GM18868 (cell line): ENCODE measurements at regions not wholly inside any gene's neighbourhood (a gene's known extent, or its start where the extent isn't known, plus 50 kb on each side); places are given as distances from the start of the nearest gene placed in this dataset.
A peak's percentile ranks its signal among the peaks of the same experiment; 100 is the strongest.

Source experiments
- ATAC-seq: cut with Tn5 transposase; IDR thresholded peaks from one replicate; pipeline ENCODE4 v1.9.1; 2021; ENCODE audit warnings: mild to moderate bottlenecking, moderate library complexity; ENCODE audit not compliant: unreplicated experiment

DNA sequence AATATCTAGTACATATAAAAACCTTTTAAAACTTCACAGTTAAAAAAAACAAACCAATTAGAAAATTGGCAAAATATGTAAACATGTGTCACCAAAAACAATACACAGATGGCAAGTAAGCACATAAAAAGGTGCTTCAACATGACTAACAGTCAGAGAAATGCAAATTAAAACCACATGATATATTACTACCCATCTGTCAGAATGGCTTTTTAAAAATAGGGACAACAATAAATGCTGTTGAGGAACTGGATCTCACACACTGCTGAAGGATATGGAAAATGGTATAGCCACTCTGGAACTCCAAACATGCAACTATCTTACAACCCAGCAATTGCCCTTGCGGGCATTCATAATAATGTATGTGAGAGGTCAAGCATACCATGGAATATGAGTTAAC lies 1153.6 kb downstream of the FLRT2 start:
- ATAC-seq, result no peak

DNA sequence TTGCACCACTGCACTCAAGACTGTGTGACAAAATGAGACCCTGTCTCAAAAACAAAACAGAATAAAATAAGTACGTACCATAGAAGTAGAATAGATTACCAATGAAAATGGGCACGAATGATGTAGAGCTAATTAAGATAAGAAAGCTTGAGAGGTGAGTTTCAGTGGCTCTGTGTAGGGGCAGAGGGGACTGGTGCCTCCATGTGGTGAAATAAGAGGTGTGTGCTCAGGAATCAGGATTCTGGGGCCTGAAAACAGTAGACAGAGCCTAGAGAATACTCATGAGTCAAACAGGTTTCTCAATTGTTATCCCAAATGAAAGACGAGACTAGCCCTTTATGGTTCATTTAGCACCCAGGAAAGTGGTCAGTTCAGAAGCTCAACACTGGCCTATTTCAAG lies 1145.1 kb downstream of the FLRT2 start:
- no peak for ATAC-seq

DNA sequence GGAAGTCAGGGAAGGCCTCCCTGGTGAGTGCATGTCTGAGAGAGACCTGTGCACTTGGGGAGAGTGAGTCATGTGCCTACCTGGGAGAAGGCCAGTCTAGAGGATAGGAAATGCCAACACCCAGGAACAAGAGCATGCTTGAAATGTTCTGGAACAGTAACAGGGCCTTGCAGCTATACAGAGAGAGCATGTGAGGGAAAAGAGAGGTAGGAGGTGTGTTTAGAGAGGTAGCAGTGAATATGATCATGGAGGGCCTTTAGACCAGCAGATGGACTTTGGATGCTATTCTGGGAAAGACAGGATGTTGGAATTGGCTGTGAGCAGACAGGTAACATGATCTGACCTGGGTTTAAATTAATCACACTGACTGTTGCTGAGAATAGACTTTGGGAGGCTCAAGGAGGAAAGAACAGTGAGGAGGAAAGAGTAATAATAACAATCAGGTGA lies 1143.6 kb downstream of the FLRT2 start:
- ATAC-seq, result no peak

DNA sequence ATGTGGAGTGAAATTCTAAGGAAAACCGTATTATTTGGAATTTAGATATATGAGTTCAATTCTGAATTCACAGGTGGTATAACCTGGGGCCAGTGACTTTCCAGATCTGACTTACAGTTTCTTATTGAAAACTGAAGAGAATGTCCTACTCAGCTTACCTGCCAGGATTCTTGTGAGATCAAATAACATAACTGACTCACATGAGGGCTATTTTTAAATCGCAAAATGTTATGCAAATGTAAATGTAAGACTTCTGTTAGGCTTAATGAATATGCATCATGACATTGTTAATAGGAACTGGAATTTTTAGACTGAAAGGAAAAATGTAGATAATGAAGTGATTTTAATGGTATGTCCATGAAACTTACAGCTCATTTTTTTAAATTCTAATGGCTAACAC lies 1142.1 kb downstream of the FLRT2 start:
- no peak for ATAC-seq

DNA sequence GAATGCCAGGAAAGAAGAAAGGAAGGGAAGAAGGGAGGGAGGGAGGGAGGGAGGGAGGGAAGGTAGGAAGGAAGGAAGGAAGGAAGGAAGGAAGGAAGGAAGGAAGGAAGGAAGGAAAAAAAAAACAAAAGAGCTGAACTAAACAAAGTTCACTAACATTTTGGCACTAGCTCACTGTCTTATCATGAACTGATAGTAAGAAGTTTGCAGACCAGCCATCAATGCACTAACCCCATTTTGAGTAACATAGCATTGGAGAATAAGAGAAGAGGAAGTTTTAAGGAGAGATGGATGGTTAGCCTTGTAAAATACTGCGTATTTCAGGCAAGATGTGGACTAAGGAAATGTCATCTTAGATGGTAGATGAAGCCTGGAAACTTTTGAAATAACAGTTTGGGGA lies 1136.0 kb downstream of the FLRT2 start:
- ATAC-seq, result no peak

DNA sequence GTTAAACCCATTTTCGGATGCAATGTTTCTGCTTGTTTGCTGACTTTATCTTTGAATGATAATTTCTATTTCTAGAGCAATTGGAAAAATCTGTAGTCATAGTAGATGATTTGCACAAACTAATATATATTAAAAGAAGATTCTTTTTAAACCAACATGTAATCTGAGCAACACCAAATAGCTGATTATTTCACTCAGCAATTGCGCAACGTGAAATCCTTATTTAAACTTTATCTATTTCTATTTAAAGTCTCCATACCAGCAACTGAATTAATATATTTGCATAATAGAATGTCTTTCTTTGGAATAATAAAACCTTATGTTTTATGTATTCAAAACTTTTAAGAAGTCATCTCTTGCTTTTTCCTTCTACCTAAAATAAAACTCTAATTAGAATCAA lies 1132.4 kb downstream of the FLRT2 start:
- no peak for ATAC-seq

DNA sequence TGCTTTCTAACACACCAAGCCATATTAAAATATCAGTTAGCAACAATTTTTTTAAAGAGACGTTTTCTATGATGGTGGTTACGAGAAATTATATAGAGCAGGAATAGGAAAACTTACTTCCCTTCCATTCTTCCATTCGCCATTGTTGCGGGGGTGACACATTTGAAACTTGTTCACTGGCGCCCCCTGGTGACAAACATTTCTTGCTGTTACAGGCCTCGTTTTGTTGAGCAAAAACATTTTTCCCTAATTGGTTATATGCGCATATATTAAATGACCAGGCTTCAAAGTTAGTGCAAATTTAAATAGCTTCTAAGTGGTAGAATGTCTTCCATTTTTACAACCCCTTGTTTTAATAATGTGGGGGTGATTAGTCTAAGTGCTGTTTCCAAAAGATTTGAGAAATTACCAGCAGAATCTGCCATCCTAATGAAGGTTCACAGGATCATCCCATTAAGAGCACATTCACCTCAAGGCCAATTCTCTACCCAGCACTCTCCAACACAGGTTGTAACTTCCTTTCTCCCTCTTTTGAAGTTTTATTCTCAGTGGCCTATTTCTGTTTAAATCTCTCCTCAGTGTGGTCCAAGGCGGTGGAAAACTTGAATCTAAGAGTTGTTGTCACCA lies 1124.7 kb downstream of the FLRT2 start:
- ATAC-seq, result peak; percentile 72

DNA sequence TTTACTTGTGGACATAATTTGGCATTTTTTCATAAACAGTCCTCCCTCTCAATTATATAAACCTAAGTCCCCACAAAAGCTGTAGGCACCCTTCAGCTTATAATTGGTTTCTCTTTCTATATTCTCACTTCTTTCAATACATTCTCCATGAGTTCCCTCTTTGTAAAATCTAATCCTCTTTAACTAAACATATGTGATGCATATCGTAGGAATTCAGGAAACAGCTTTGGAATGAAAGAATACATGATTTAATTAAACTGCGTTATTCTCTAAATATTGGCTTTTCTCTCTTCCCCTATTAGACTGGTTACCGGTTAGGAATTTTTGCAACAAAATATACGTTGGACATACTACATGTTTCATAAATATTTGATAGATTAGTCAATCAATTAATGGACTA lies 1122.6 kb downstream of the FLRT2 start:
- no peak for ATAC-seq

DNA sequence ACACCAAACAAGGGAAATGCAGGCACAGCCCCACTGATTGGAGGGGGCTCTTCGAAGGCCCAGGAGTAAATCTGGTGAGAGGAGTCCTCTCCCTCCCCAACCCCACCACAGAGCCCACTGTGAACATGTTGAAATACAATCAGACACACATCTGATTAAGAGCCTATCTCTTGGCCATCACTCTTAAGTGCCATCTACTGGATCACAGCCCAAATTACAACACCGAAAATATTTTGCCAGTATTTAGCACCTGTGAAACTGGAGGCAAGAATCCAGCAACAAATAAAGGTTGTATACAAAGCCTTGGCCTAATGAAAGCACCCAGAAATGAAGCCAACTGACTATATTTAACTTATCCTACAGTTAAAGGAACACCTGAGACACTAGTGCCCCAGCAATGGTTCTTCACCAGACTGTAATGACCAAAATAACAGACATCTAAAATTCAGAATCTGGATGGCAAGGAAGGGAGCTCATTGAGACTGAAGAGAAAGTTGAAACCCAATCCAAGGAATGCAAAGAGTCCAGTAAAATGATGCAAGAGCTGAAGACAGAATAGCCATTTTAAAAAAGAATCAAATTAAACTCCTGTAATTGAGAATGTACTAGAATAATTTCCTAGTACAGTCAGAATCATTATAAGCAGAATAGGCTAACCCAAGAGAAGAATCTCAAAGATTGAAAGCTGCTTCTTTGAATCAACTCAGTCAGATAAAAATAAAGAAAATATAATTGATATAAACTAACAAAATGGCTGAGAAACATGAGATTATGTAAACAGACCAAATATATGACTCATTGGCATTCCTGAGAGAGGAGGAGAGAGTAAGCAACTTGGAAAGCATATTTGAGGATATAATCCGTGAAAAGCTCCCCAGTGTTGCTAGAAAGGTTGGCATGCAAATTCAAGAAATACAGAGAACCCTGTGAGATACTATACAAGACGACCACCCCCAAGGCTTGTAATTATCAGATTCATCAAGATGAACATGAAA lies 1117.0 kb downstream of the FLRT2 start:
- ATAC-seq, result no peak

DNA sequence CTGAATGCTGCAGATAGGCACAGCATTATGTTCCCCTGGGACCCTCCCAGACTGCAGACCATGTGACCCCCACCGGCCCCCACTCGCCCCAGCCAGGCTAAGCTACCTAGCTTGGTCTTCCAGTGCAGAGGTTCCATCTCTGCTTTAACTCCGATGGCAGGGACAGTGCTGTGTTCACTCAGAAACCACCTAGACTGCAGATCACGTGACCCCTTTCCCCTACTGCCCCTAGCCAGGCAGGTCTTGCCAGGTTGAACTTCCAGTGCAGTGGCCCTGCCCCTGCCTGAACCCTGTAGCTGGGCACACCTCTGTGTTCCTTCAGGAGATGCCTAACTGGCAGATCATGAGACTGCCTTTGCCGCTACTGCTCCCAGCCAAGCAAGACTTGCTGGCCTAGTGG lies 1116.2 kb downstream of the FLRT2 start:
- no peak for ATAC-seq

DNA sequence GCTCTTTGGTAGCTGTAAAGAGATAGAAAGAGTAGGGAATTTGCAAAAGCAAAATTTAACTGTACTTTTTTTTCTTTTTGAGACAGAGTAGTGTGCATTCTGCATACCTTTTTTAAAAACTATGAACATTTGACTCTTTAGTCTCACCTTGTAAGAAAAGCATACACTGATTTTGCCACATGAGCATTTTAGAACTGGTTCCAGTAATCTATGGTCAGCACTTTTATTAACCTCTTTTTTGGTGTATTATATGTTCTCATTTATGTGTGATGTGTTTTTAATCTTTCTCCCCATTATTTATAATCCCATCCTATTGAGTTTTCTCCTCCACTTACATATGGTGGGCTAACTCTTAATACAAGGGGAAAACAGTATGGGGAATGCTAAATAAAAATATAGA lies 1111.4 kb downstream of the FLRT2 start:
- ATAC-seq, result no peak

DNA sequence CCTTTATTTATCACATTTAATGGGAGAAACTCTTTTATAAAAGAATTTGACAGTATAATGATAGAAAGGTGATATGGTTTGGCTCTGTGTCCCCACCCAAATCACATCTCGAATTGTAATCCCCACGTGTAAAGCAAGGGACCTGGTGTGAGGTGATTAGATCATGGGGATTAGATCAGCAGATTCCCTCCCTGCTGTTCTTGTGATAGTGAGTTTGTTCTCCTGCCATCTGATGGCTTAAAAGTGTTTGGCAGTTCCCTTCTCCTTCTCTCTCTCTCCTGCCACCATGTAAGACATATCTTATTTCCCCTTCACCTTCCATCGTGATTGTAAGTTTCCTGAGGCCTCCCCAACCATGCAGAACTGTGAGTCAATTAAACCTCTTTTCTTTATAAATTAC lies 1110.3 kb downstream of the FLRT2 start:
- no peak for ATAC-seq

DNA sequence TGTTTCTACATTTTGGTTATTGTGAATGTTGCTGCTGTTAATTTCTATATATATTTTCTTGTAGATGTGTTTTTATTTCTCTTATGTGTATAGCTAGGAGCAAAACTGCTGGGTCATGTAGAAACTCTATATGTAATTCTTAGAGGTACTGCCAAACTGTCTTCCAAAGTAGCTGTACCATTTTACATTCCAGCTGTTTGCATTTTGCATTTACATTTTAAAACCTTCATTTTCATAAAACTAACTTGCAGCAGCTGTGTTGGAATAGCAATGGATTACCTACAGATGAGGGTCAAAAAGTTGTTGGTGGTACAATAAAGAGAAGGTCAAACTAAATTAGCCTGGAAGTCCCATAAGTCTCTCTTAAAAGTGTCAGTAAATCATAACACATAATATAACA lies 1109.7 kb downstream of the FLRT2 start:
- no peak for ATAC-seq

DNA sequence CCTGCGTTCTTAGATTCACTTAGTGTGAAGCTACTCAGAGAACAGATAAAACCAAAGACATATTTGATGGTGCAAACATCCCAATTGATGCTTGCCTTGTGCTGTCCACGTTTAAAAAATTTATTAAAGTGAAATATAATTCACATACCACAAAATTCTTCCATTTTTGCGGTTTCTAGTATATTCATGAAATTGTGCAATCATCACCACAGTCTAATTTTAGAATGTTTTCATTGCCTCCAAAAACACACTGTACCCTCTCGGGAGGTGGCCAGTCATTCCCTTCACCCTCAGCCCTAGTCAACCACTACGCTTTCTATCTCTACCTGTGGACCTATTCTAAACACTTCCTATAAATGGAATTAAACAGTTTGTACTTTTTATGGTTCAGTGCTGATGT lies 1109.2 kb downstream of the FLRT2 start:
- no peak for ATAC-seq

DNA sequence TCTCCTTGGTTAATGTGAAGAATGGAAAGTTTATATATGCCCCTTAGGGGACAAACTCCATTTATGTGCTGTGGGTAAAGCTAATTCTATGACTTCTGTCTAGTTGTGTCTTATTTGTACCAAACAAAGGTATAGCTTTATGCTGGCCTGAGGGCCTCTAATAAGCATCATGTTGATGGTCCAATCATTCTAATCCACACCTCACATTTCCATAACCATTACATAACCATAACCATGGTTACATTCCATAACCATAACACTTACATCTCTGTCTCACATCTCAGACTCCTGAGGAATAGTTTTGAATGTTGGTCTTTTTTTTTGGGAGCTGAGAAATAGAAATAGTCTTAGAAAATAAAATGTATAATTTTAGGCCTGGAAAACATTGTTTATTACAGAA lies 1097.1 kb downstream of the FLRT2 start:
- ATAC-seq, result no peak

DNA sequence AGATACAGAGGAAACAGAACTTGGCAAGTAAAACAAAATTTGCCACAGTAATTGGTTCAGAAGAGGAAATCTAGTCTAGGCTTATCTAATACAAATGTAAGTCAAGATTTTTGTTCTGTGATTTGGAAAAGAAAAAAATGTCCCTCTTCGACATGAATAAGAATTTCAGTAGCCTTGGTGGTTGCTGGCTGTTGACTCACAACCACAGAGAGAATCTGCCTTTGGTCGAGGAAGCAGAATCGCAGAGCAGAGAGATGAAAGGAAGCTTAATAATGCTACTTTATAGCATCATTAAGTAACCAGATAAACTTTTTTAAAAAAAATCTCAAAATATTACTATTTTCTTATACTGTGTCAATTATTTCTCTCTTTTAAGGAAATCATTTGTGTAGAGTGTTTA lies 1096.6 kb downstream of the FLRT2 start:
- no peak for ATAC-seq

DNA sequence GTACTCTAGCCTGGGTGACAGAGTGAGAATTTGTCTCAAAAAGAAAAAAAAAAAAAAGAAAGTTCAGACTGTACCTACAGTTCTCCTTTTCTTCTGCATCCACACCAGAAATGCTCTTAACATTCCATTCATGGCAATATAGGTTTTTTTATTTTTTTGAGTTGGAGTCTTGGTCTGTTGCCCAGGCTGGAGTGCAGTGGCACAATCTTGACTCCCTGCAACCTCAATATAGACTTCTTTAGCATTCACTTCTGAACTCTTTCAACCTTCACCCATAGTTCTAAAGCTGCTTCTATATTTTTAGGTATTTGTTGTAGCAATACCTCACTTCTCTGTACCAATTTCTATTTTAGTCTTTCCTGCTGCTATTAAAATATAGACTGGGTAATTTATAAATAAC lies 1095.7 kb downstream of the FLRT2 start:
- no peak for ATAC-seq

DNA sequence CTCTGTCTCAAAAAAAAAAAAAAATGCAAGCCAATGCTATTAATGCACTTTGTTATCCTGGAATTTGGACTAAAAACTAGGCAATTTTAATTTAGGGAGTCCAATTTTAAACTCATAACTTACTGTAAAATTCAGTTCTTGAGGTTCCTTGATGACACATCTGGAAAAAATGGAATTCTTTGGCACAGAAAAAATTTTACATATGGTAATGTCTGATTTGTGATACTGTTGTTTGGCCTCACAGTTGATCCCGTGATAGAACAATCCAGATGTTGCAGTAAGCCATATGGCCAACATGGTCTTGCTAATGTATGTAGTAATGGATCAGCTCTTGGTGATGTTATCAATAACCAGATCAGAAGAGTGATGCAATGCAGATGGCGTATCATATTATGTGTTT lies 1089.8 kb downstream of the FLRT2 start:
- no peak for ATAC-seq

DNA sequence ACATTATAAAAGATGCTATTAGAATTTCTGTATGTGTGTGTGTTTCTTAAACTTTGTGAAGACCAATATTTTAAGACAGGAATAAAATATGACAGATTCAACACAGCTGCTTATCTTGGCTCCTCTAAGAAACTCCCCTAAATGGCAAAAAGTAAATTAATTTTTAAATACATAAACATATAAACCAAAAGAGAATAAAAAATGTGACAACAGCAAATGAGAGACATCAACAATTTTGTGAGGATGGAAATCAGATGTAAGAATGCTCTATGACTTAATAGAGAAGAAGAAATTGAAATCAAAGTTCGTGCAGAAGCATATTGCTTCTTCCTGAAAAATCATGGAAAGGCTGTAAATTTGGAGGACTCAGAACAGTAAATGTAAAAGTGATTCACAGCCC lies 1083.8 kb downstream of the FLRT2 start:
- no peak for ATAC-seq

DNA sequence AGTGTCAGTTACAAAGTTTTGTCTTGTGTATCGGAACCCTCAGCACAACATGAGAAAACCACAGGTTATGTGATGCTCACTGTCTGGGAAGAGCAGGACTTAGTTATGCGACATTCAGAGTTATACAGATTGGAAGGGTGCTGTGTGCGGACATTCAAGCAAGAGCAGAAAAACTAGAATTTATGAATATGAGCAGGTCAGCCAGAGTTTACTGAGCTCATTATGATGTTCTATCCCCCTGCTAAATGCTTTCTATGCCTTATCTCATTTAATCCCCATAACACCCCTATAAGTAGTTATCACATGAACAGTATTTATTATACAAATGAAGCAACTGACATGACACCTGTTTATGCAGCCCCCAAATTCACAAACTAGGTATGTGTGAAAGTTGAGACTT lies 1083.2 kb downstream of the FLRT2 start:
- ATAC-seq, result no peak

DNA sequence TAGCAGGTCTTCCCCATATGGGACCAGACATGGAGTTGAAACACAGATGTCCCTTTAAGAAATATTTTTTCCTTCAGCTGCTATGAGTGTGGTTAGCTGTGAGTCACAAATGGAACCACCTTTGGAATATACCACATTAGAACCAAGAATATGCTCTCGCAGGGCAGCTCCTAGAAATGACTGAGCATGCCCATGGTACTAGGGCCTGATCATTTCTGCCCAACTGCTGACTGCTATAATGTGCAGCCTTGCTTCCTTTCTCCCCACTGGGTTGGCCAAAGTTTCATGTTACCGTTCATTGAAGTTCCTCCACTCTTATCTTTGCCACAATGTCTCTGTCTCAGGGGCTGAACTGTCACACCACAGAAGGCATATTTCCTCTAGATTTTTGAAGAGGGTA lies 1074.6 kb downstream of the FLRT2 start:
- ATAC-seq, result no peak

DNA sequence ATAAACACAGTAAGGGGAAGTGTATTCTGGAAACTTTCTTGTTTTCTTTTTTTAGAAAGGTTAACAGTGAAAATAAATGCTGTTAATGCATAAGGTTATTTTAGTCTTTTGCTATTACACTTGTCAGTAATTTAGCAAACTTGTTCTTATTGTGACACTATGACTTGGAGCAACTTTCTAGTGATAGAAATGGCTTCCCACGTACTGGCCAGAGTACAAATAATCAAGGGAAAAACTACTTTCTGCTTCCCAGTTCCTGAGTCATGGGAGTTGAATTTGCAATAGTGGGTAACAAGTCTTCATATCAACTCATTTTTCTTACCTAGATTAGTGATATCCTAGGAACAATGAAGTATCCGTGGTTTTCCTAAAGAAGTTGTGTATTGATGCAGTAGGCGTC lies 1072.3 kb downstream of the FLRT2 start:
- no peak for ATAC-seq
